Left ventricle myocardium inferior (tissue), 1 donor: ENCODE measurements at regions not wholly inside any gene's neighbourhood (a gene's known extent, or its start where the extent isn't known, plus 50 kb on each side); places are given as distances from the start of the nearest gene placed in this dataset.

Experiments used
- DNase-seq: peaks from one replicate; pipeline ENCODE4 v3.0.0-alpha.2; 2020
- H3K27ac ChIP-seq: fragments of 200-600 bp; replicated peaks from 2 replicates; pipeline ENCODE4 v1.8.0; 2021
- H3K27me3 ChIP-seq: fragments of 200-600 bp; 2 replicates; pipeline ENCODE4 v1.8.0; 2021; ENCODE audit warnings: low read depth
- H3K36me3 ChIP-seq: fragments of 200-600 bp; 2 replicates; pipeline ENCODE4 v1.8.0; 2021
- H3K4me1 ChIP-seq: fragments of 200-600 bp; 2 replicates; pipeline ENCODE4 v1.8.0; 2021
- H3K4me3 ChIP-seq: fragments of 200-600 bp; 2 replicates; pipeline ENCODE4 v1.8.0; 2021; ENCODE audit warnings: mild to moderate bottlenecking, moderate library complexity
- H3K9me3 ChIP-seq: fragments of 200-600 bp; replicated peaks from 2 replicates; pipeline ENCODE4 v1.8.0; 2021
- CTCF ChIP-seq: fragments of 200-600 bp; IDR thresholded peaks from 2 replicates; pipeline ENCODE4 v1.8.0; 2021; ENCODE audit warnings: antibody characterized with exemption, mild to moderate bottlenecking, borderline replicate concordance
- intact Hi-C: fragments of 100-400 bp; cut with micrococcal nuclease; formaldehyde crosslinking; loops from one replicate; pipeline ENCODE4 v1.11.0; 2022
- donor health status: DM: no; HTN: yes; CAD: no; lungs with severe emphysema.

- intact Hi-C loops: no loop called here
- no peak overlapping the region for H3K4me3 ChIP-seq
- no peak for DNase-seq
- H3K36me3 ChIP-seq: no peaks in the 10 kb centered on the region
- no peaks in the 10 kb centered on the region for H3K27me3 ChIP-seq
- TF ChIP-seq CTCF: no peak
- H3K27ac ChIP-seq: no peak overlapping the region
- no peaks in the 10 kb centered on the region for H3K4me1 ChIP-seq
- H3K9me3 ChIP-seq: no peaks in the 10 kb centered on the region
These were observed 688.8 kb upstream of the PIK3C3 start for GRCh38 chr18:41266204-41266603.

GRCh38 chr18:41265047-41265446, 690.0 kb upstream of the PIK3C3 start:
- no peak for TF ChIP-seq CTCF
- no peaks in the 10 kb centered on the region for H3K9me3 ChIP-seq
- no peaks in the 10 kb centered on the region for H3K4me1 ChIP-seq
- no peaks in the 10 kb centered on the region for H3K27me3 ChIP-seq
- intact Hi-C loops: no loop called here
- DNase-seq: no peak
- no peak overlapping the region for H3K27ac ChIP-seq
- H3K36me3 ChIP-seq: no peaks in the 10 kb centered on the region
- H3K4me3 ChIP-seq: no peak overlapping the region

- H3K27ac ChIP-seq: no peak overlapping the region
- no peaks in the 10 kb centered on the region for H3K9me3 ChIP-seq
- no peak for TF ChIP-seq CTCF
- no peak for DNase-seq
- no peak overlapping the region for H3K4me3 ChIP-seq
- H3K27me3 ChIP-seq: no peaks in the 10 kb centered on the region
- H3K4me1 ChIP-seq: no peaks in the 10 kb centered on the region
- no peaks in the 10 kb centered on the region for H3K36me3 ChIP-seq
- intact Hi-C loops: no loop called here
These were observed 691.1 kb upstream of the PIK3C3 start for GRCh38 chr18:41263956-41264355.

- Histone ChIP-seq H3K4me1 (no peaks in the 10 kb centered on the region), H3K36me3 (no peaks in the 10 kb centered on the region), H3K27me3 (no peaks in the 10 kb centered on the region), H3K4me3 (no peak overlapping the region), H3K27ac (no peak overlapping the region), H3K9me3 (no peaks in the 10 kb centered on the region)
- intact Hi-C loops: no loop called here
- no peak for DNase-seq
- no peak for TF ChIP-seq CTCF
These were observed 692.3 kb upstream of the PIK3C3 start for GRCh38 chr18:41262688-41263087.

- no peak for TF ChIP-seq CTCF
- H3K27me3 ChIP-seq: no peaks in the 10 kb centered on the region
- intact Hi-C loops: no loop called here
These were observed 710.4 kb upstream of the PIK3C3 start for GRCh38 chr18:41244591-41245037.

GRCh38 chr18:41237317-41237716, 717.7 kb upstream of the PIK3C3 start:
- no peak for TF ChIP-seq CTCF
- DNase-seq: no peak
- H3K9me3 ChIP-seq: peaks cover 18% of the 10 kb centered on the region
- intact Hi-C loops: no loop called here
- no peak overlapping the region for H3K27ac ChIP-seq
- H3K4me1 ChIP-seq: no peaks in the 10 kb centered on the region
- no peaks in the 10 kb centered on the region for H3K27me3 ChIP-seq
- H3K4me3 ChIP-seq: no peak overlapping the region
- H3K36me3 ChIP-seq: no peaks in the 10 kb centered on the region

More at GRCh38 chr18:41244591-41245037, 710.4 kb upstream of the PIK3C3 start:
- no peaks in the 10 kb centered on the region for H3K36me3 ChIP-seq
- H3K27ac ChIP-seq: no peak overlapping the region
- no peak overlapping the region for H3K4me3 ChIP-seq
- H3K4me1 ChIP-seq: no peaks in the 10 kb centered on the region
- no peak for DNase-seq
- H3K9me3 ChIP-seq: peaks cover 9% of the 10 kb centered on the region
